LoVo (cell line): ENCODE measurements at regions not wholly inside any gene's neighbourhood (a gene's known extent, or its start where the extent isn't known, plus 50 kb on each side); places are given as distances from the start of the nearest gene placed in this dataset.

Source experiments
- DNase-seq: peaks from one replicate; pipeline ENCODE4 v3.0.0-alpha.2; 2016; ENCODE audit warnings: low spot score

- no peak for DNase-seq
Measured at GRCh38 chr12:98280621-98281020, 234.8 kb upstream of the TMPO start.

- no peak for DNase-seq
Measured at GRCh38 chr12:98291828-98292227, 223.6 kb upstream of the TMPO start.

- no peak for DNase-seq
Measured at GRCh38 chr12:98294051-98294805, 221.2 kb upstream of the TMPO start.

GRCh38 chr12:98295681-98296080 lies 219.7 kb upstream of the TMPO start:
- no peak for DNase-seq

GRCh38 chr12:98296462-98297079 lies 218.8 kb upstream of the TMPO start:
- no peak for DNase-seq

- no peak for DNase-seq
Measured at GRCh38 chr12:98297538-98297937, 217.9 kb upstream of the TMPO start.

- DNase-seq = no peak
Measured at GRCh38 chr12:98308141-98308540, 207.2 kb upstream of the TMPO start.

GRCh38 chr12:98317939-98318899 lies 197.2 kb upstream of the TMPO start:
- DNase-seq = no peak

- DNase-seq = no peak
Measured at GRCh38 chr12:98319716-98320425, 195.5 kb upstream of the TMPO start.

- no peak for DNase-seq
Measured at GRCh38 chr12:98325003-98325402, 190.4 kb upstream of the TMPO start.

GRCh38 chr12:98328467-98328866 lies 186.9 kb upstream of the TMPO start:
- no peak for DNase-seq

GRCh38 chr12:98329589-98329988 lies 185.8 kb upstream of the TMPO start:
- DNase-seq = no peak

- no peak for DNase-seq
Measured at GRCh38 chr12:98332642-98333041, 182.7 kb upstream of the TMPO start.

- no peak for DNase-seq
Measured at GRCh38 chr12:98334768-98335167, 180.6 kb upstream of the TMPO start.

- no peak for DNase-seq
Measured at GRCh38 chr12:98341026-98341425, 174.4 kb upstream of the TMPO start.

GRCh38 chr12:98341732-98342131 lies 173.7 kb upstream of the TMPO start:
- DNase-seq = no peak

- DNase-seq = no peak
Measured at GRCh38 chr12:98343002-98343567, 172.3 kb upstream of the TMPO start.

- no peak for DNase-seq
Measured at GRCh38 chr12:98344046-98344930, 171.1 kb upstream of the TMPO start.

GRCh38 chr12:98345308-98345876 lies 170.0 kb upstream of the TMPO start:
- no peak for DNase-seq

- DNase-seq = no peak
Measured at GRCh38 chr12:98351089-98351488, 164.3 kb upstream of the TMPO start.
